ENCODE measurements at regions not wholly inside any gene's neighbourhood (a gene's known extent, or its start where the extent isn't known, plus 50 kb on each side); places are given as distances from the start of the nearest gene placed in this dataset.

DNA sequence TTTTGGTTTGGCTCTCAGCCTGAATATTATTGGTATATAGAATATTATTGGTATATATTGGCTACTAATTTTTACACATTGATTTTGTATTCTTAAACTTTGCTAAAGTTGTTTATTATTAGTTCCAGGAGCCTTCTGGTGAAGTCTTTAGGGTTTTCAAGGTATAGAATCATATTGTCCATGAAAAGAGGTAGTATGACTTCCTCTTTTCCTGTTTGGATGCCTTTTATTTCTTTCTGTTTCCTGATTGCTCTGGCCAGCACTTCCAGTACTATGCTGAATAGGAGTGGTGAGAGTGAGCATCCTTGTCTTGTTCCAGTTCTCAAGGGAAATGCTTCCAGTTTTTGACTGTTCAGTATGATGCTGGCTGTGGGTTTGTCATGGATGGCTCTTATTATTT is 107.3 kb upstream of the LIPC start:
- no peak for DNase-seq (ENCODE audit: low spot score)
- H3K36me3 ChIP-seq (ENCODE audit: control insufficient read depth in 4 of 4, insufficient read depth in 3 of 4, low read depth in 1 of 4, low read length in 3 of 4) = no peaks in the 10 kb centered on the region
- no peak overlapping the region for H3K27ac ChIP-seq (ENCODE audit: low read depth in 1 of 2, low read length in 2 of 2)
- H3K4me1 ChIP-seq (ENCODE audit: control insufficient read depth in 4 of 4, insufficient read depth in 4 of 4, low read length in 3 of 4) = peaks cover 0 to 6% (median under 1%) of the 10 kb centered on the region in 4 donors
- TF ChIP-seq TAF1 (conservative IDR thresholded peaks at IDR 0.05) = no peak
- no peak for TF ChIP-seq RAD21 (IDR thresholded peaks at IDR 0.05)
- no peak for TF ChIP-seq REST (IDR thresholded peaks at IDR 0.05)
- TF ChIP-seq GABPA (IDR thresholded peaks at IDR 0.05 in 1 of 2, conservative IDR thresholded peaks at IDR 0.05 in 1 of 2) = no peak
- TF ChIP-seq HNF4A (conservative IDR thresholded peaks at IDR 0.05) = no peak
- no peak for TF ChIP-seq SP1 (IDR thresholded peaks at IDR 0.05)
- no peak for TF ChIP-seq NR2F2 (IDR thresholded peaks at IDR 0.05)
- TF ChIP-seq FOXA1 (IDR thresholded peaks at IDR 0.05) = no peak
- no peak for TF ChIP-seq HNF4G (IDR thresholded peaks at IDR 0.05)
- TF ChIP-seq, protein P1, sequence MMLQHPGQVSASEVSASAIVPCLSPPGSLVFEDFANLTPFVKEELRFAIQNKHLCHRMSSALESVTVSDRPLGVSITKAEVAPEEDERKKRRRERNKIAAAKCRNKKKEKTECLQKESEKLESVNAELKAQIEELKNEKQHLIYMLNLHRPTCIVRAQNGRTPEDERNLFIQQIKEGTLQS (IDR thresholded peaks at IDR 0.05) = no peak
- no peaks in the 10 kb centered on the region for H3K27me3 ChIP-seq (ENCODE audit: control insufficient read depth in 4 of 4, insufficient read depth in 4 of 4, low read length in 3 of 4)
- no peak overlapping the region for H3K9ac ChIP-seq (ENCODE audit: low read depth in 1 of 2, low read length in 2 of 2)
- no peak overlapping the region for H3K4me3 ChIP-seq (ENCODE audit: low read depth in 1 of 3, low read length in 3 of 3)
- H3K9me3 ChIP-seq (ENCODE audit: control insufficient read depth in 4 of 4, low read length in 3 of 4) = no peaks in the 10 kb centered on the region

GRCh38 chr15:58327958-58328357 is 103.8 kb upstream of the LIPC start:
- Histone ChIP-seq H3K9me3 (ENCODE audit: control insufficient read depth in 4 of 4, low read length in 3 of 4) (no peaks in the 10 kb centered on the region), H3K27me3 (ENCODE audit: control insufficient read depth in 4 of 4, insufficient read depth in 4 of 4, low read length in 3 of 4) (no peaks in the 10 kb centered on the region), H3K4me3 (ENCODE audit: low read depth in 1 of 3, low read length in 3 of 3) (no peak overlapping the region), H3K9ac (ENCODE audit: low read depth in 1 of 2, low read length in 2 of 2) (no peak overlapping the region), H3K36me3 (ENCODE audit: control insufficient read depth in 4 of 4, insufficient read depth in 3 of 4, low read depth in 1 of 4, low read length in 3 of 4) (no peaks in the 10 kb centered on the region), H3K27ac (ENCODE audit: low read depth in 1 of 2, low read length in 2 of 2) (no peak overlapping the region), H3K4me1 (ENCODE audit: control insufficient read depth in 4 of 4, insufficient read depth in 4 of 4, low read length in 3 of 4) (peaks cover 6 to 36% (median 28%) of the 10 kb centered on the region in 4 donors)
- TF ChIP-seq TAF1 (conservative IDR thresholded peaks at IDR 0.05) (no peak), NR2F2 (IDR thresholded peaks at IDR 0.05) (no peak), RXRA (IDR thresholded peaks at IDR 0.05) (no peak), EGR1 (IDR thresholded peaks at IDR 0.05; ENCODE audit: low read depth in 2 of 2) (no peak), YY1 (IDR thresholded peaks at IDR 0.05) (no peak), FOXA1 (IDR thresholded peaks at IDR 0.05) (no peak), REST (IDR thresholded peaks at IDR 0.05) (no peak), HNF4G (IDR thresholded peaks at IDR 0.05) (no peak), GABPA (IDR thresholded peaks at IDR 0.05 in 1 of 2, conservative IDR thresholded peaks at IDR 0.05 in 1 of 2) (no peak), RAD21 (IDR thresholded peaks at IDR 0.05) (no peak), ZBTB33 (IDR thresholded peaks at IDR 0.05) (no peak), SP1 (IDR thresholded peaks at IDR 0.05) (no peak), JUND (IDR thresholded peaks at IDR 0.05) (no peak), MAX (IDR thresholded peaks at IDR 0.05) (no peak), HNF4A (conservative IDR thresholded peaks at IDR 0.05) (no peak), FOXA2 (IDR thresholded peaks at IDR 0.05) (no peak)
- TF ChIP-seq, protein P1 (IDR thresholded peaks at IDR 0.05) = no peak
- TF ChIP-seq, protein P2, sequence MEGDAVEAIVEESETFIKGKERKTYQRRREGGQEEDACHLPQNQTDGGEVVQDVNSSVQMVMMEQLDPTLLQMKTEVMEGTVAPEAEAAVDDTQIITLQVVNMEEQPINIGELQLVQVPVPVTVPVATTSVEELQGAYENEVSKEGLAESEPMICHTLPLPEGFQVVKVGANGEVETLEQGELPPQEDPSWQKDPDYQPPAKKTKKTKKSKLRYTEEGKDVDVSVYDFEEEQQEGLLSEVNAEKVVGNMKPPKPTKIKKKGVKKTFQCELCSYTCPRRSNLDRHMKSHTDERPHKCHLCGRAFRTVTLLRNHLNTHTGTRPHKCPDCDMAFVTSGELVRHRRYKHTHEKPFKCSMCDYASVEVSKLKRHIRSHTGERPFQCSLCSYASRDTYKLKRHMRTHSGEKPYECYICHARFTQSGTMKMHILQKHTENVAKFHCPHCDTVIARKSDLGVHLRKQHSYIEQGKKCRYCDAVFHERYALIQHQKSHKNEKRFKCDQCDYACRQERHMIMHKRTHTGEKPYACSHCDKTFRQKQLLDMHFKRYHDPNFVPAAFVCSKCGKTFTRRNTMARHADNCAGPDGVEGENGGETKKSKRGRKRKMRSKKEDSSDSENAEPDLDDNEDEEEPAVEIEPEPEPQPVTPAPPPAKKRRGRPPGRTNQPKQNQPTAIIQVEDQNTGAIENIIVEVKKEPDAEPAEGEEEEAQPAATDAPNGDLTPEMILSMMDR (IDR thresholded peaks at IDR 0.05; ENCODE audit: low read depth, low read length, missing input control) = no peak
- DNase-seq (ENCODE audit: low spot score) = no peak
- WGBS = 98% methylated on average over 1 of the region's 1 CpG

Measured in liver (tissue), 8 donors.